K562 (cell line): ENCODE measurements at regions not wholly inside any gene's neighbourhood (a gene's known extent, or its start where the extent isn't known, plus 50 kb on each side); places are given as distances from the start of the nearest gene placed in this dataset.
A peak's percentile ranks its signal among the peaks of the same experiment; 100 is the strongest.

Experiments used
- ATAC-seq: fragments of 200-7000 bp; cut with Tn5 transposase; 3 replicates; pipeline ENCODE4 v1.9.1; 2020; ENCODE audit warnings: moderate library complexity
- BruUV-seq: library from RNA; stranded (reverse); fragments of 400-500 nt; replicated peaks from 2 replicates; lab custom pipeline; 2021; lab: Mats Ljungman, UMichigan
- CTCF ChIA-PET: fragments of 300-600 bp; formaldehyde crosslinking; extraction: SDS; loops from one replicate; lab custom pipeline; 2021; ENCODE audit warnings: low intra/inter-chr PET ratio; lab: Yijun Ruan, JAX
- POLR2A ChIA-PET: fragments of 300-600, 350-650 bp; sonication (Branson Sonifier 250); formaldehyde crosslinking; extraction: SDS; loops from one replicate; lab custom pipeline; 2021; ENCODE audit warnings: antibody characterized with exemption, inconsistent platforms; lab: Yijun Ruan, JAX
- DNase-seq, 4 experiments: peaks; one replicate each; pipeline versions ENCODE4 v3.0.0 to v3.0.0-alpha.2; 2011 to 2018; ENCODE audit warnings: low spot score in 3 of 4, mixed read lengths in 3 of 4; ENCODE audit errors: extremely low read depth in 1 of 4
- FAIRE-seq: peaks from 2 replicates; lab custom pipeline; 2011; peaks lifted over from hg19 to GRCh38; lab: Jason Lieb, UNC
- H2AFZ ChIP-seq: 2 replicates; pipeline ENCODE4 v1.6.0; 2011; ENCODE audit warnings: low read depth, low read length, control low read depth, inconsistent platforms
- H3K27ac ChIP-seq: fragments of 200-600 bp; 3 replicates; pipeline ENCODE4 v1.8.0; 2011; ENCODE audit warnings: low read depth, mild to moderate bottlenecking, control low read depth, inconsistent platforms, low read length, moderate library complexity, mixed read lengths; ENCODE audit errors: extremely low read depth
- H3K27me3 ChIP-seq, 2 experiments: fragments of 300-600 bp in 1 of 2; 2 replicates in 1 of 2; 3 replicates in 1 of 2; pipeline versions ENCODE4 v1.6.0 to v1.8.0; 2011; ENCODE audit warnings: inconsistent platforms in 2 of 2, low read length in 2 of 2, mild to moderate bottlenecking in 1 of 2, mixed read lengths in 1 of 2, moderate library complexity in 1 of 2; ENCODE audit not compliant: control insufficient read depth in 2 of 2, insufficient read depth in 2 of 2
- H3K36me3 ChIP-seq: fragments of 300-600 bp; 3 replicates; pipeline ENCODE4 v1.8.0; 2011; ENCODE audit warnings: mild to moderate bottlenecking, low read length, inconsistent platforms; ENCODE audit not compliant: control insufficient read depth, insufficient read depth
- H3K4me1 ChIP-seq, 2 experiments: fragments of 200-600 bp in 1 of 2; replicated peaks in 1 of 2; 2 replicates in 1 of 2; 3 replicates in 1 of 2; pipeline versions ENCODE4 v1.5.1 to v1.8.0; 2011; ENCODE audit warnings: inconsistent platforms in 2 of 2, low read length in 2 of 2, mild to moderate bottlenecking in 1 of 2, mixed read lengths in 1 of 2, moderate library complexity in 1 of 2; ENCODE audit not compliant: control insufficient read depth in 2 of 2, insufficient read depth in 2 of 2
- H3K4me2 ChIP-seq: 2 replicates; pipeline ENCODE4 v1.6.1; 2011; ENCODE audit warnings: low read length, control low read depth, inconsistent platforms, mixed read lengths; ENCODE audit not compliant: insufficient read depth
- H3K4me3 ChIP-seq: fragments of 200-600 bp; sonication (generic), shearing (Covaris generic); 2 replicates; pipeline ENCODE4 v1.5.1; 2016; ENCODE audit warnings: control low read depth, inconsistent platforms
- H3K79me2 ChIP-seq: fragments of 200-600 bp; 3 replicates; pipeline ENCODE4 v1.8.0; 2011; ENCODE audit warnings: low read length, inconsistent platforms; ENCODE audit not compliant: control insufficient read depth, insufficient read depth
- H3K9ac ChIP-seq, 2 experiments: 2 replicates each; pipeline versions ENCODE4 v1.6.0 to v1.6.1; 2011; ENCODE audit warnings: low read depth in 2 of 2, low read length in 2 of 2, control low read depth in 1 of 2, inconsistent platforms in 1 of 2, mild to moderate bottlenecking in 1 of 2, mixed read lengths in 1 of 2; ENCODE audit not compliant: insufficient read depth in 1 of 2
- H3K9me1 ChIP-seq: one replicate; pipeline ENCODE4 v1.6.0; 2011; ENCODE audit warnings: inconsistent platforms, mild to moderate bottlenecking, low read length, moderate library complexity; ENCODE audit not compliant: control insufficient read depth, insufficient read depth
- H3K9me3 ChIP-seq: replicated peaks from 2 replicates; pipeline ENCODE4 v1.5.1; 2011; ENCODE audit warnings: low read depth, low read length, inconsistent platforms; ENCODE audit not compliant: control insufficient read depth, insufficient read depth
- H4K20me1 ChIP-seq: replicated peaks from 2 replicates; pipeline ENCODE4 v1.6.1; 2011; ENCODE audit warnings: low read length, inconsistent platforms, mixed read lengths; ENCODE audit not compliant: control insufficient read depth, insufficient read depth
- CXXC5 ChIP-seq: fragments of 250-450 bp; sonication (Bioruptor Pico); IDR thresholded peaks from 2 replicates; pipeline ENCODE4 v1.8.0; 2022; ENCODE audit warnings: inconsistent platforms, mild to moderate bottlenecking, moderate library complexity
- KLF10 ChIP-seq: fragments of 250-450 bp; sonication (Bioruptor Pico); IDR thresholded peaks from 2 replicates; pipeline ENCODE4 v1.6.1; 2021; ENCODE audit warnings: matching md5 sums
- NFIC ChIP-seq: fragments of 450-650 bp; IDR thresholded peaks from 2 replicates; pipeline ENCODE4 v1.6.1; 2017; ENCODE audit warnings: mild to moderate bottlenecking, inconsistent platforms
- PTBP1 ChIP-seq: fragments of 200-400 bp; formaldehyde crosslinking; IDR thresholded peaks from 2 replicates; pipeline ENCODE4 v1.6.1; 2017; ENCODE audit warnings: low read depth, low read length
- SUPT5H ChIP-seq: fragments of 450-650 bp; IDR thresholded peaks from 2 replicates; pipeline ENCODE4 v1.6.1; 2016
- WGBS: fragments of 100-300 bp; shearing (Covaris generic); methylation state at CpG from one replicate; pipeline ENCODE4 v1.1.6; 2016; ENCODE audit warnings: low coverage, mixed read lengths; ENCODE audit not compliant: insufficient coverage; ENCODE audit errors: missing lambda C conversion rate; 5-methylcytosine and 5-hydroxymethylcytosine counted together
- in situ Hi-C: fragments of 300-500 bp; cut with MboI; formaldehyde crosslinking; loops from 4 replicates; pipeline ENCODE4 v1.15.0; 2018; ENCODE audit warnings: inconsistent platforms, mixed read lengths
- intact Hi-C: fragments of 100-400 bp; cut with micrococcal nuclease; formaldehyde crosslinking; loops from 2 replicates; pipeline ENCODE4 v1.14.2; 2022
- TF ChIP-seq, protein P1 (sequence below): sonication (generic); formaldehyde crosslinking; IDR thresholded peaks from 2 replicates; pipeline ENCODE4 v1.8.0; 2022; ENCODE audit warnings: mild to moderate bottlenecking, low read depth, missing genetic modification reagents

DNA sequence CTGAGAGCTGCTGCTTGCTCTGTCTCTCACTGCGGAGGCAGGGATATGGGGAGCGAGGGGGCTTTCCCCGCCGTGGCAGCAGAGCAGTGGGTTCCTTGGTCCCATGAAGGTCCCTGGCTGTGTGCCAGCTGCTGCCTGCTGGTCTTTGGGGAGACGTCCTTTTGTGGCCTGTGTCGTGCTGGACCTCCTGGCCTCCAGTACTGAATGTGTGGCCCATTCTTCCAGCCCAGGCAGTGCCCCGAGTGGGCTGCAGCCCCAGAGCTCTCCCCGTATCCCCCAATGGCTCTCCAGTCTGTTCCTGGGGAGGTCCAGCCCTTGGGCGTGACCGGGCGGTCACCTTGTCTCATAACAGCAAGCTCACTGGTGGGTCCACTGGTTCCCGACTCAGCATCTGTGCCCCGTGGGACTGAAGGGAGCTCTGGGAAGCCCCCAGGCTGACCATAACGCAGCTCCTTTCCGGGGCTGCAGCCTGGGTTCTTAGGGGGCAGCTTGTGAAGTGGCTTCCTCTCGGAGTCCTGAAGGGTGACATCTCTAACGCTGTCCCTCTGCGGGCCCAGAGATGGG is 115.6 kb downstream of the SMIM20 start:
- ATAC-seq (no peak), FAIRE-seq (no peak), DNase-seq (no peak)
- ChIA-PET POLR2A (interaction anchor here (1.3 kb wide), 1 partner anchor 36 kb away, joined by 3 read pairs; no protein-coding TSS in a partner anchor), CTCF (interaction anchor here (1.0 kb wide), 1 partner anchor 690 kb away, joined by 6 read pairs; no protein-coding TSS in a partner anchor)
- no peaks in the 10 kb centered on the region for H4K20me1 ChIP-seq
- no peak overlapping the region for H3K4me3 ChIP-seq
- no peak overlapping the region for H3K4me2 ChIP-seq
- H3K4me1 ChIP-seq, result peaks cover 0 to 7% of the 10 kb centered on the region in 2 experiments; a peak in 2 of 5 replicates
- no peaks in the 10 kb centered on the region for H3K36me3 ChIP-seq
- WGBS, result 2% methylated on average over 17 of the region's 18 CpGs
- H3K79me2 ChIP-seq, result no peaks in the 10 kb centered on the region
- in situ Hi-C loops, result no loop called here
- intact Hi-C loops, result loop anchor here (5.0 kb wide), 1 partner anchor 102 kb away; no protein-coding TSS in a partner anchor
- H3K9me1 ChIP-seq, result no peaks in the 10 kb centered on the region
- peaks cover 10 to 27% of the 10 kb centered on the region in 2 experiments; a peak in 4 of 5 replicates for H3K27me3 ChIP-seq
- H3K27ac ChIP-seq, result no peak overlapping the region
- H3K9me3 ChIP-seq, result no peaks in the 10 kb centered on the region
- no TSS peak for BruUV-seq
- no peak for TF ChIP-seq KLF10 (CRISPR knock-in tag)
- TF ChIP-seq NFIC, result peak; percentile 86
- no peak overlapping the region for H2AFZ ChIP-seq
- H3K9ac ChIP-seq, result no peak overlapping the region

DNA sequence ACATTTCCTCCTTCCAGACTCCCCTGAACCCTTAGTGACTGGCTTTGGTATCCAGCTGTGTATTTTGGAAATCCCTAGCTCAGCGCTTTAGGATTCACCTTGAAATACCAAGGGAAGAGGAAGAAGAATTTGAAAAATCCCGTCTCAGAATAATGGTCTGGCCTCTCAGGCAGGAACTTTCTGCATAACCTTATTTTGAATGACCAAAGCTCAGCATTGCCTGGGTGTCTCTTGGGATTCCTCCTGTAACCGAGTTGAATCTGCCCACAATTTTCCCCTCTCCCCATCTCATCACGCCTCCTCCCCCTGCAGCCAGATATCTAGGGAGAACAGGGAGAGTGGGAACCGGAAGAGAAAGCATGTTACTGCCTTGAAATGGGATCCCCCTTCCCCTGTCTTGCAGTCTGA is 116.2 kb downstream of the SMIM20 start:
- no TSS peak for BruUV-seq
- Histone ChIP-seq H3K27ac (no peak overlapping the region), H3K36me3 (no peaks in the 10 kb centered on the region), H2AFZ (no peak overlapping the region), H3K4me2 (no peak overlapping the region), H3K9me3 (no peaks in the 10 kb centered on the region), H3K79me2 (no peaks in the 10 kb centered on the region), H3K9ac (no peak overlapping the region), H3K27me3 (peaks cover 10 to 27% of the 10 kb centered on the region in 2 experiments; a peak in 4 of 5 replicates), H3K9me1 (no peaks in the 10 kb centered on the region), H4K20me1 (no peaks in the 10 kb centered on the region), H3K4me1 (peaks cover 0 to 7% of the 10 kb centered on the region in 2 experiments; a peak in 2 of 5 replicates), H3K4me3 (no peak overlapping the region)
- ChIA-PET POLR2A (interaction anchor here (1.3 kb wide), 1 partner anchor 37 kb away, joined by 3 read pairs; no protein-coding TSS in a partner anchor), CTCF (no interaction called here)
- WGBS, result 5% methylated on average over 5 of the region's 5 CpGs
- intact Hi-C loops, result no loop called here
- DNase-seq (no peak), ATAC-seq (no peak), FAIRE-seq (no peak)
- in situ Hi-C loops, result no loop called here
- TF ChIP-seq CXXC5, result no peak
- TF ChIP-seq PTBP1, result no peak
- TF ChIP-seq, protein P1, sequence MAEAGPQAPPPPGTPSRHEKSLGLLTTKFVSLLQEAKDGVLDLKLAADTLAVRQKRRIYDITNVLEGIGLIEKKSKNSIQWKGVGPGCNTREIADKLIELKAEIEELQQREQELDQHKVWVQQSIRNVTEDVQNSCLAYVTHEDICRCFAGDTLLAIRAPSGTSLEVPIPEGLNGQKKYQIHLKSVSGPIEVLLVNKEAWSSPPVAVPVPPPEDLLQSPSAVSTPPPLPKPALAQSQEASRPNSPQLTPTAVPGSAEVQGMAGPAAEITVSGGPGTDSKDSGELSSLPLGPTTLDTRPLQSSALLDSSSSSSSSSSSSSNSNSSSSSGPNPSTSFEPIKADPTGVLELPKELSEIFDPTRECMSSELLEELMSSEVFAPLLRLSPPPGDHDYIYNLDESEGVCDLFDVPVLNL (CRISPR knock-in tag), result no peak
- no peak for TF ChIP-seq SUPT5H
